ENCODE measurements at regions not wholly inside any gene's neighbourhood (a gene's known extent, or its start where the extent isn't known, plus 50 kb on each side); places are given as distances from the start of the nearest gene placed in this dataset.
A peak's percentile ranks its signal among the peaks of the same experiment; 100 is the strongest.

DNA sequence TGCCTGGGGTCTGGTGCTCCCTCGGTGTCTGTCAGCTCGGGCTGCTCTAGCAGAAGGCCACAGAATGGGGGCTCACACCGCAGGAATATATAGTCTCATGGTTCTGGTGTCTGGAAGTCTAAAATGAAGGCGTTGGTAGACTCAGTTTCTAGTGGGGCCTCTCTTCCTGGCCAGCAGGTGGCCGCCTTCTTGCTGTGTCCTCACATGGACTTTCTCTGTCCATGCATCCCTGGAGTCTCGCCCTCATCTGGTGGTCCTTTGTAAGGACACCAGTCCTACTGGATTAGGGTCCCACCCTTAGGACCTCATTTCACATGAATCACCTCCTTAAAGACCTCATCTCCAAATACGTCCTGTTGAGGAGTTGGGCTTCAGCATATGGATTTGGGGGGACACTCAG, 65.7 kb downstream of the RRM2 start:
- Histone ChIP-seq H3K4me3 (replicated peaks in 1 of 3; ENCODE audit: insufficient read depth in 1 of 3, low read depth in 1 of 3, low read length in 3 of 3) (no peak overlapping the region), H4K20me1 (replicated peaks; ENCODE audit: control insufficient read depth, extremely low read depth, insufficient read depth, low read length) (no peaks in the 10 kb centered on the region), H3K27me3 (ENCODE audit: control insufficient read depth in 2 of 2, insufficient read depth in 2 of 2, low read length in 2 of 2) (no peaks in the 10 kb centered on the region), H3K79me2 (ENCODE audit: control insufficient read depth, insufficient read depth, low read length) (no peaks in the 10 kb centered on the region), H3K27ac (ENCODE audit: insufficient read depth, low read depth, low read length) (no peak overlapping the region), H3K9ac (replicated peaks; ENCODE audit: extremely low read depth, insufficient read depth, low read length) (no peak overlapping the region), H3K36me3 (ENCODE audit: control insufficient read depth in 2 of 2, extremely low read depth in 1 of 2, insufficient read depth in 2 of 2, low read length in 2 of 2) (no peaks in the 10 kb centered on the region), H3K4me2 (ENCODE audit: insufficient read depth, low read length) (no peak overlapping the region), H3K9me1 (replicated peaks; ENCODE audit: control insufficient read depth, extremely low read depth, insufficient read depth, low read length) (no peaks in the 10 kb centered on the region), H2AFZ (ENCODE audit: low read depth, low read length) (no peak overlapping the region), H3K9me3 (replicated peaks; ENCODE audit: control insufficient read depth, insufficient read depth, low read length) (no peaks in the 10 kb centered on the region), H3K4me1 (ENCODE audit: control insufficient read depth, extremely low read depth, insufficient read depth, low read length) (no peaks in the 10 kb centered on the region)
- peak; percentile 33 for DNase-seq (ENCODE audit: low read depth, low spot score)
- dilution Hi-C loops (cut with MboI; ENCODE audit: extremely low pct_ligation_motif_present, low sequenced_read_pairs), result no loop called here
- no TSS peak for BruUV-seq (replicated peaks)
- FAIRE-seq, result peak; percentile 57
- ChIA-PET POLR2A (no interaction called here), CTCF (interaction anchor here (0.8 to 2.1 kb wide), 6 partner anchors 63 to 247 kb away, joined by 3 to 13 read pairs (median 4); no protein-coding TSS in a partner anchor)
- intact Hi-C loops (cut with micrococcal nuclease), result loop anchor here (1.0 kb wide), 2 partner anchors 64 to 221 kb away; no protein-coding TSS in a partner anchor
- no peak for TF ChIP-seq EZH2 (IDR thresholded peaks at IDR 0.05; ENCODE audit: borderline replicate concordance, low read depth, low read length, severe bottlenecking)
- no peak for TF ChIP-seq POLR2AphosphoS5 (IDR thresholded peaks at IDR 0.05; ENCODE audit: insufficient read depth, low read depth, low read length)
- TF ChIP-seq MYC (IDR thresholded peaks at IDR 0.05; ENCODE audit: low read depth, low read length), result no peak
- TF ChIP-seq, protein P1, sequence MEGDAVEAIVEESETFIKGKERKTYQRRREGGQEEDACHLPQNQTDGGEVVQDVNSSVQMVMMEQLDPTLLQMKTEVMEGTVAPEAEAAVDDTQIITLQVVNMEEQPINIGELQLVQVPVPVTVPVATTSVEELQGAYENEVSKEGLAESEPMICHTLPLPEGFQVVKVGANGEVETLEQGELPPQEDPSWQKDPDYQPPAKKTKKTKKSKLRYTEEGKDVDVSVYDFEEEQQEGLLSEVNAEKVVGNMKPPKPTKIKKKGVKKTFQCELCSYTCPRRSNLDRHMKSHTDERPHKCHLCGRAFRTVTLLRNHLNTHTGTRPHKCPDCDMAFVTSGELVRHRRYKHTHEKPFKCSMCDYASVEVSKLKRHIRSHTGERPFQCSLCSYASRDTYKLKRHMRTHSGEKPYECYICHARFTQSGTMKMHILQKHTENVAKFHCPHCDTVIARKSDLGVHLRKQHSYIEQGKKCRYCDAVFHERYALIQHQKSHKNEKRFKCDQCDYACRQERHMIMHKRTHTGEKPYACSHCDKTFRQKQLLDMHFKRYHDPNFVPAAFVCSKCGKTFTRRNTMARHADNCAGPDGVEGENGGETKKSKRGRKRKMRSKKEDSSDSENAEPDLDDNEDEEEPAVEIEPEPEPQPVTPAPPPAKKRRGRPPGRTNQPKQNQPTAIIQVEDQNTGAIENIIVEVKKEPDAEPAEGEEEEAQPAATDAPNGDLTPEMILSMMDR (IDR thresholded peaks at IDR 0.05; ENCODE audit: extremely low read depth in 1 of 2, insufficient read depth in 1 of 2, low read depth in 1 of 2, low read length in 2 of 2), result peak; percentile 52 to 66
- TF ChIP-seq FOS (IDR thresholded peaks at IDR 0.05; ENCODE audit: borderline replicate concordance, insufficient read depth, low read length), result no peak
- no peak for TF ChIP-seq POLR2A (IDR thresholded peaks at IDR 0.05; ENCODE audit: low read depth, low read length)
- no peak for TF ChIP-seq GATA2 (IDR thresholded peaks at IDR 0.05; ENCODE audit: insufficient read depth, insufficient read length, low read depth, low read length)

Measured in endothelial cell of umbilical vein (primary cell).